22Rv1 (cell line): ENCODE measurements at regions not wholly inside any gene's neighbourhood (a gene's known extent, or its start where the extent isn't known, plus 50 kb on each side); places are given as distances from the start of the nearest gene placed in this dataset.

ENCODE experiments used
- ZFX ChIP-seq: fragments of 450-650 bp; IDR thresholded peaks from 2 replicates; pipeline ENCODE4 v1.6.1; 2017; ENCODE audit warnings: antibody characterized with exemption, borderline replicate concordance
- TF ChIP-seq, protein P1 (sequence below): fragments of 450-650 bp; IDR thresholded peaks from 2 replicates; pipeline ENCODE4 v1.5.1; 2017; ENCODE audit warnings: mild to moderate bottlenecking

DNA sequence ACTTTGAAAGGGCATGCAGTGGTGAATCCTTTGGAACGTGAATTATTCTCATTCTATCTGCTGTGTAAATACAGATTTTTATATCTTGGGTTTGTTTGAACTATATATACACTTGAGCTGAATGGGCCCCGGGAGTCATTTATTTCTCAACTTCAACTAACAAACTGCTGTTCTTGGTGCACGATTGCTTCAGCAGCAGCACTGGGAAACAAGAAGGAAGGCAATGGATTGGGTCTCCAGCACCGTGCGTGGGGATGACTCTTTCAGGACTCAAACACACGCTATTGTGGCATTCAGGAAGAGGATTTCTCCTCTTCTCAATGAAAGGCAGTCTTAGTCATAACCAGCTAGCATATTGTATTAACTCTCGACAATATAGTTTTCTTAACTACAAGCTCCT lies 226.0 kb upstream of the NFE2L3 start:
- TF ChIP-seq, protein P1, sequence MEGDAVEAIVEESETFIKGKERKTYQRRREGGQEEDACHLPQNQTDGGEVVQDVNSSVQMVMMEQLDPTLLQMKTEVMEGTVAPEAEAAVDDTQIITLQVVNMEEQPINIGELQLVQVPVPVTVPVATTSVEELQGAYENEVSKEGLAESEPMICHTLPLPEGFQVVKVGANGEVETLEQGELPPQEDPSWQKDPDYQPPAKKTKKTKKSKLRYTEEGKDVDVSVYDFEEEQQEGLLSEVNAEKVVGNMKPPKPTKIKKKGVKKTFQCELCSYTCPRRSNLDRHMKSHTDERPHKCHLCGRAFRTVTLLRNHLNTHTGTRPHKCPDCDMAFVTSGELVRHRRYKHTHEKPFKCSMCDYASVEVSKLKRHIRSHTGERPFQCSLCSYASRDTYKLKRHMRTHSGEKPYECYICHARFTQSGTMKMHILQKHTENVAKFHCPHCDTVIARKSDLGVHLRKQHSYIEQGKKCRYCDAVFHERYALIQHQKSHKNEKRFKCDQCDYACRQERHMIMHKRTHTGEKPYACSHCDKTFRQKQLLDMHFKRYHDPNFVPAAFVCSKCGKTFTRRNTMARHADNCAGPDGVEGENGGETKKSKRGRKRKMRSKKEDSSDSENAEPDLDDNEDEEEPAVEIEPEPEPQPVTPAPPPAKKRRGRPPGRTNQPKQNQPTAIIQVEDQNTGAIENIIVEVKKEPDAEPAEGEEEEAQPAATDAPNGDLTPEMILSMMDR: no peak
- TF ChIP-seq ZFX: no peak
